ENCODE measurements at regions not wholly inside any gene's neighbourhood (a gene's known extent, or its start where the extent isn't known, plus 50 kb on each side); places are given as distances from the start of the nearest gene placed in this dataset.

- TF ChIP-seq CTCF (conservative IDR thresholded peaks at IDR 0.05) (peak; percentile 51), ZFX (IDR thresholded peaks at IDR 0.05) (no peak)
These were observed 605.0 kb downstream of the MTRR start for GRCh38 chr5:8473827-8474568.

Data from C4-2B (cell line).